DMS114 treated with DMSO at 0.1 percent for 48 hours (cell line): ENCODE measurements at regions not wholly inside any gene's neighbourhood (a gene's known extent, or its start where the extent isn't known, plus 50 kb on each side); places are given as distances from the start of the nearest gene placed in this dataset.

Experiments
- DNase-seq: peaks from one replicate; lab custom pipeline; 2025; ENCODE audit not compliant: unreplicated experiment; lab: John Stamatoyannopoulos, UW

DNA sequence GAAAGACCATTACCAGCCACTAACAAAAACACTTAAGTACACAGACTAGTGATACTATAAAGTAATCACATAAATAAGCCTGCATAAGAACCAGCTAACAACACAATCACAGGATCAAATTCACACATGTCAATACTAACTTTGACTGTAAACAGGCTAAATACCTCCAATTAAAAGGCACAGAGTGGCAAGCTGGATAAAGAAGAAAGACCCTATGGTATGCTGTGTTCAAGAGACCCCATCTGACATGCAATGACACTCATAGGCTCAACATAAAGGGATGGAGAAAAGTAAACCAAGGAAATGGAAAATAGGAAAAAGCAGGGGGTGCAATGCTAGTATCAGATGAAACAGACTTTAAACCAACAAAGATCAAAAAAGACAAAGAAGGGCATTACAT, 631.8 kb upstream of the NOX3 start:
- no peak for DNase-seq

DNA sequence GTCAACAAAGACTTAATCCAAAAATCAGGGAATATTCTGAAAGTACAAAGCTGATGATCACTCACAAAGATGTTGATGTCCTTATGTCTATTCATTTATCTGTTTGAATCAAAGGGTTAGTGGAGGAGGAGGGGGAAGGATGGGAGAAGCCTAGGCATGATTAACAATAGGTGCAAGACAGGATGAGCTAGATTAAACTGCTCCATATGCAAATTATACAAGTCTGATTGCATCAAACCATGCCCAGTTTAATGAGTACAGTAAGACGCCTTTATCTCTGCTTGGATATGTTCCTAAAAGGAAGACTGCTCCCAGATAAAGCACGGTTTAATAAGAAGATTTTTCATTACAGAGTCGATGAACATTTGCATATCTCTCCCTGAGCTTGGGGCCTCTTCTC, 626.4 kb upstream of the NOX3 start:
- DNase-seq = no peak

DNA sequence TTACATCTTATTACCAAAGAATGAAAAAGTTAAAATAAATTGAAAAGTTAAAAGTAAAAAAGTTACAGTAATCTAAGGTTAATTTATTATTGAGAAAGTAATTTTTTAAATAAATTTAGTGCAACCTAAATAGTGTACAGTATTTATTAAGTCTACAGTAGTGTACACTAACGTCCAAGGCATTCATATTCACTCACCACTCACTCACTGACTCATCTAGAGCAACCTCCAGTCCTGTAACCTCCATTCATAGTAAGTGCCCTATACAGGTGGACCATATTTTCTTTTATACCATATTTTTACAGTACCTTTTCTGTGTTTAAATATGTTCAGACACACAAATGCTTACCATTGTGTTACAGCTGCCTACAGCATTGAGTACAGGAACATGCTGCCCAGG, 624.7 kb upstream of the NOX3 start:
- DNase-seq = no peak

DNA sequence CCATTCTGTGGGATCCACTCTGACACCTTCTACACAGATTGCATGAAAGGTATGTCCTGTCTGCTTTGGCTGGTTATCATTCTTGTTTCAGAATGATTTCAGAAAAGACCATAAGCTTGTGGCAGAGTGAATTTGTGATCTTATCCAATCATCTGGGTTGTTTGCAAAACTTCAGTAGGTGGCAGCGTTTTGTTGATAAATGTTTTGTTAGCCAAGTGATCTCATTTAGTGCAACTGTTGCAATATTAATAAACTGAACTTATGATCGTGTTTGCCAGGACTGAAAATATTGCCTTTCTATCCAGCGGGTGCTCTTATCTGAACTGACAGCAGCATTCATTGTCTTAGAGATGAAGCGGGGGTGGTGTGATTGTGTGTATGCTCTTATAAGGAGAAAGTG, 613.2 kb upstream of the NOX3 start:
- DNase-seq = no peak

DNA sequence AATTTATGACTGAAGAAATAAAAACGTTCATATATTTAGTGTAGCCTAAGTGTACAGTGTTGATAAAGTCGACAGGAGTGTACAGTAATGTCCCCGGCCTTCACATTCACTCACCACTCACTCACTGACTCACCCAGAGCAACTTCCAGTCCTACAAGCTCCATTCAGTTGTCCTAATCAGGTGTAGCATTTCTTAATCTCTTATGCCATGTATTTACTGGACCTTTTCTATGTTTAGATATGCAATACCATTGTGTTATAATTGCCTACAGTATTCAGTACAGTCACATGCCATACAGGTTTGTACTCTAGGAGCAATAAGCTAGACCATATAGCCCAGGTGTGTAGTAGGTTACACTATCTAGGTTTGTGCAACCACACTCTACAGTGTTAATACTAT, 610.2 kb upstream of the NOX3 start:
- no peak for DNase-seq

DNA sequence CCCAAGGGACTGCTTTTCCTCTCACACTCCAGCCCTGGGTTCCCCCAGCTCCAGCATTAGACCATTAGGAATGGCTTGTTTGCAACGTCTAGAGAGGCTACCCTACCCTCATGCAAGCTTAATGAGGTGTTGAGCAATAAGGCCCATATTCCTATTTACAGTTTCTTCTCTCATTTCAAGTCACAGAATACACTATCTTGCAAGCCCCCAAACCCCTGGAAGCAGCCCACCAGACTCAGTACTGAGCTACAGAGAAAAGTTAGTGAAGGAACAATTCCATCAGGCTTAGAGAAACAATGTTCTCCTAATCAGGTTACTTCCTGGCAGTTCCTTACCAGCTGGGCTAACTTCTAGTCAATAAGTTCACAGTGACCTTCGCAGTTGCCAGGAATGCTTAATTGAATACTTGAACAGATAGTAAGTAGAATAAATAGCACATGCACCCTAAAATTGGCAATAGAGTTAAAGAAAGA, 606.5 kb upstream of the NOX3 start:
- no peak for DNase-seq

DNA sequence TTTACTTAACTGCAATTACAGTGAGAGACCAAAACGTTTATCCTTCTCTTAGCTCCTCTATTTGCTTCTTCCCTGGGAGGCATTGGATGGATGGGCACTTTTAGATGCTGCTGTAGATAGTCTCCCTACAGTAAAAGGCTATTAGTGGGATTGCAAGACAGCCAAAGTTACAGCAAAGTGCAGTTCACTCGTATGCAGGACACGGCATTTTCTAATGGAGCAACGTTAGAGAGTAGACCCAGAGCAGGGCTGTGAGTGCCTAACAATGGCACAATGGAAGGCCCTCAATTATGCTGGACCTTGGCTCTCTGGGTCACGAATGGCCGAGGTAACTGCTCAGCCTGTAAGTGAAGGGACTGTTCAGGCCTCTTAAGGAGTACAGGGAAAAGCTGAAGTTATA, 605.8 kb upstream of the NOX3 start:
- no peak for DNase-seq

DNA sequence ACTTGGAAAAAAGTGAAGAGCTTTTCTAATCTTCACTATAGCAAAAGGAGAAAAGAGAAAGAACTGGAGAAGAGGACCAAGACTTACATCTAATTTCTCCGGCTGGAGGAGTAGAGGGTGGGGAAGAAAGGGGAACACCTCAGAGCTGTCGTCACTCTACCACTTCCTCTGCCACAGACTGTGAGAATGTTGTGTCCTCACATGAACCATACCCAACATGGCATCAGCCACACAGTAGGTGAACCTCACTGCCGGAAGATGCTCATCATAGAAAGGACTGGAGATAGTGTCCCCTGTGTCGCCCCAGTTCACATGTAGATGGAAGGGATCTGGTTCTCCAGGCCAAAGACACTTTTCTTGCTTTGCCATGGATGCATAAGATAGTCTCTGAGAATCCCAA, 604.4 kb upstream of the NOX3 start:
- DNase-seq = no peak

DNA sequence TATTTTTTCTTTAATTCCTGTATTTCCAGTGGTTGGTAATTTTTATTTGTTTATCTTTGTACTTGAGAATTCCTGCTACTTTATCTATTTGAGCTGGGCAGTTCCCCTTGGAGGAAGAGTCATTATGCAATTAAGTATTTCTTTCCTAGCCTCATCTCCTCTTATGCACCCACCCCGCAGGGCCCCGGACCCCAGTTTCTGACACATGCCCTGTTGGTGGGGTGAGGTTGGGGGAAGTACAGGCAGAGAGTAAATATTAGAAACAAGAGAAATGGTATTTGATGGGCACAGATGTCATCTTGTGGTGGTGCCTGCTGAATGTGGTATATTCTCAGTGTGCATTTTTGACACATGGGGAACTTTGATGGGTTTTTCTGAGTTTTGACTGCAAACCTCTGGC, 602.7 kb upstream of the NOX3 start:
- DNase-seq = no peak

DNA sequence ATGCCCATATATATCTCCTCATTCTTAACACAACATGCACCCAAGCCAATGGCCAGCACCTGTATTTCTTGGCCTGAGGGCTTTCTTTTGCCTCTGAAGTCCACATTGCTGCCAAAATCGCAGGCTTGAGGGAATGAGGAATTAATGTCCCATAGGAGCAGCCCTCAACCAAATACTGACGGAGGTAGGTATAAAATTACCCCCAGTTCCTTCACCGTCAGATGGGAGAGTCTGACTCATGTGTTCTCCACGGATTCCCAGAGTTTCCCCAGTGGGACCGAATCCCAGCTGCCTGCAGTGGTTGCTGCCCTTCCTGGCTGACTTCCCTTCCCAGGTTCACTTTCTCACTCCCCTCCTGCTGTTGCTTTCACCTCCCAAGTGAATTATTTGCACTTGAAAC, 602.2 kb upstream of the NOX3 start:
- DNase-seq = no peak

DNA sequence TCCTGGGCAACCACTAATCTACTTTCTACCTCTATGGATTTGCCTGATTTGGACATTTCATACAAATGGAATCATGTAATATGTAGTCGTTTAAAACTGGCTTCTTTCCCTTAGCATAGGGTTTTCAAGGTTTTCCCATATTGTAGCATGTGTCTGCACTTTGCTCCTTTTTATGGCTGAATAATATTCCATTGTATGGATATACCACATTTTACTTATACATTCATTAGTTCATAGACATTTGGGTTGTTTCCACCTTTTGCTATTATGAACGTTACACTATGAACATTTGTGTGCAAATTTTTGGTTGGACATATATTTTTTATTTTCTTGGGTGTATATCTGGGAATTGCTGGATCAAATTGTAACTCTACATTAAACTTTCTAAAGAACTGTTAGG, 600.4 kb upstream of the NOX3 start:
- no peak for DNase-seq

DNA sequence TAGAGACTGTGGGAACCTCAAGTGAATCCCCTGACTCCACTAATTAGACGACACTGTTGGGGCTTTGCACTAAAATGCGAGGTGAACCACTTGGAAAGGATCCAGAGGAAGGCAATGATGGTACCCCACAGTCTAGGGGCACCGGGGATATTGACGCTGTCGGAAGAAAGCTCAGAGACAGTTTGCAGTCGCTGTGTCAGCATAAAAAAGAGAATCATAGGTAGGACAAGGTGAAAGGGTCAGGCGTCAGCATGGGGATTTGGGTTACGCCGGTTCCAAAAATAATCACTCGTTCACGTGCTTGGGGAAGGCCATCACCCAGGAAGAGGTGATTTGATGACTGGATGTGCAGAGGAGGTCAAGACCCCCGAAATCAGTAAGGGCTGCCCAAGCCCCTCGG, 598.0 kb upstream of the NOX3 start:
- no peak for DNase-seq

DNA sequence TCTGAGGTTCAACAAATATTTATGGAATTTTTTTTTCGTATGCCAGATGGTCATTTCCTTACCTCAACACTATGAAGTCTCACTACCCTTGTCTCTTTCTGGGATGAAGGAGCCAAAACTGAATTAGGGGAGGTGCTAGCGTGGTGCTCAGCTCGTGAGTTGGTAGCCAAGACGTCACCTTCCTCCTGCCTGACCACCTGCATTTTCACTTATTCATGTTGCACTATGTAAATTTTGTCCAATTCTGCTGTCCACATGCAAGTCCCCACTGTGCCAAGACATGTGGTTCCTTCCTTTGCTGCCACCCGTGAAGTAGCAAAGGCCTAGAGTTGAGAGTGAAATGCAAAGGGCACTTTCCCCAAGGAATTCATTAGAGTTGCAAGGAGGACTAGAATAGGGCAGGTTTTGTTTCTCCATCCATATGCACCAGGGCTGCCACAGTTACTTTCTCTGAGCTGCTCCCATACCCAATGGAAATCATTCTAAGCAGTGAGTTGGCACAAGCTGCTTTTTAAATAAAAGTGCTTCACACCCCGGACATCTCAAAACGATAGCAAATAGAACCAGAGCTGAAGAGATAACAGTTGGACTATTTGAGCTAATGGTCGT, 591.3 kb upstream of the NOX3 start:
- DNase-seq = no peak

DNA sequence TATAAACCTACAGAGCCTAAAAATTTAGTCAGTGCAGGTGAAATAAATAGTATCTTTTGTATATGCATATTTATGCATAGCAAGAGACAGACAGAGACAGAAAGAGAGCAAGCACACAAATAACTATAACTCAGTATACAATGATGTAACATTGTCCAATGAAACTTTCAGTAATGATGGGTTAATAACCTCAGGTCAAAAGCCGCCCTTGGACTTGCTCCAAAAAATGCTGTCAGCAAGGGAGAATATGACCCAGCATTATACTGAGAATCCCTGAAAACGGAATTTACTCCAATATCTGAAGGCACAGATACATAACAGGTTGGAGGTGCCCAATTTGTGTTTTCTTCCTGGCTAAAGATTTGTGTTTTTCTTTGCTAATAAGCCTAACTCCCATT, 590.6 kb upstream of the NOX3 start:
- no peak for DNase-seq

DNA sequence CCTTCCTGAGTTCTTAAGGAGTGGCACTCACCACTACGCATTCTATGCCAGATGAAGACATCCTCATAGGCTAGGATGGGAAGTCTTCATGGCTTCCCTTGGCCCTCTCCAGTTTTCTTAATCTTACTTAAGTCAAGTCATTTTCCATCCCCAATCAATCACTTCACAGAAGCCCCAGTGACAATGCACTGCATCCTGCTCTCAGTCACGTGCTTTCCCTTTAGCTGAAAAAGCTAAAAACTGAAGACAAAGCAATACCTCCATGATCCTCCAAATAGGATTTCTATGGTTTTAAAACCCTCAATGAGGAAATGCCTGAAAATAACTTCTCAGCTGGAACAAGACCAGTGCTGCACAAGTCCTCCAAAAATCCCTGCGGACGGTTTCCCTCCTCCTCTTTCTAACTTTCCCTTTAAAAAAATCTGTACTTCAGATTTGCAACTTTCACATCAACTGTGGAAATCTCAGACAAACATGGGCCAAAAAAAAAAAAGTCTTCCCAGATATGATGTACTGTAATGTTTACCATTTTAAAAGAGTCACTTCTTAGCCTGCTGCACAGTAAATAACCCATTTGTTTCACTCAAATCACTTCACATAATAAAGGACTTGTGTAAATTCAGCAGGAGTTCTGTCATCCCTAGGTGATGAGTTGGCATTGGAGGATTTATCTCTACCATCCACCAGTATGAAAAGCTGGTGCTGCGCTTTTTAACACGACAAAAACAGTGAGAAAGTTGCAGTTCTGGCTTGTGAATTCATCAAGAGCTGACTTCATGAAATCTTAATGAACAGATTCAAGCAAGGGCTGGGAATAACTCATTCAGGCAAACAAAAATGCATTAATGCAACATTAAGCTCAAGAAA, 590.0 kb upstream of the NOX3 start:
- no peak for DNase-seq

DNA sequence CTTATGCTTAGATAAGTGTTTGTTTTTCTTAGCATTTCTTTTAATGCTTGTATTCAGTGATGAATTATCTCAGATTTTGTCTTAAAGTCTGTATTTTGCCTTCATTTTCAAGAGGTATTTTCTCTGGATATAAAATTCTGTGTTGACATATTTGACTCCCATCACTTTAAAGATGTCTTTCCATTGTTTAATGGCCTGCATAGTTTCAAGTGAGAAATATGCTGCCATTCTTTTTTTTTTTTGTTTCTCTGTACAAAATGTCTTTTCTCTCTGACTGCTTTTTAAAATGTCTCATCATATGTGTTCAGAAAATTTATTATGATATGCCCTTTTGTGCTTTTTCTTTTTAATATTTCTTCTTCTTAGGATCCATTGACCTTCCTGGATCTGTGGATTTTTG, 578.0 kb upstream of the NOX3 start:
- DNase-seq = no peak

DNA sequence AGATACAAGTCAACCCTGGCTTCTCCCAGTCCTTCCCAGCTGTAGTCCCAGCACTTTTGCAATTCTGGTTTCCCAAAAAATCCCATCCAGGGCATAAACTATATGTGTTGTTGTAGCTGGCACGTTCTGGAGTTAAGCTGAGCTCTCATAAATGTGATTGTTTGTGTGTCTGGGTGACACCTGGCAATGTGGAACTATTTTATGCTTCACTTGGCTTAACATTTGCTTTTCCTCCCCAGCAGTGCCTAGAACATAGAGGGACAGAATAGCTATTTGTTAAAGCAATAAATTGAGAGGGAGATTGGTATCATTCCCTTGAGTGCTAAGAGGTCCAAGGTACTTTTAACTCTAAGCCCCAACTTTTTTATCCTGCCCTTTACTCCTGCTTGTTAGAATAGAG, 575.9 kb upstream of the NOX3 start:
- DNase-seq = no peak

DNA sequence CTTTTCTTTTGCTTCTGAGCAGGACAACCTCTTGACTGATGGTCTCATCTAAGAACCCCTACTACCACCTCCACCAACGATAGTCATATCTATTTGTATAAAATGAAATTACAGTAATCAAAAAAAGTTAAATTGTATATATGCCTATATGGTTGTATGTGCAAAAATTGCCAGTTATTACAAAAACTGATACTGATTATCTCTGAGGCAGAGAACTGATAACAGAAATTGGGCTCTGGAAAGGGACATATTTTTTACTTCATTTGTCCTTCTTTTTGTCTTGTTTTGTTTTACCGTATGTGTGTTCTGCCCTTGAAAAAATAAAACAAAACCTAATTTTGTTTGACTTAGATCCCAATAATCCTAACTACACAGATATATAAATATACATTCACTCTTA, 574.4 kb upstream of the NOX3 start:
- no peak for DNase-seq

DNA sequence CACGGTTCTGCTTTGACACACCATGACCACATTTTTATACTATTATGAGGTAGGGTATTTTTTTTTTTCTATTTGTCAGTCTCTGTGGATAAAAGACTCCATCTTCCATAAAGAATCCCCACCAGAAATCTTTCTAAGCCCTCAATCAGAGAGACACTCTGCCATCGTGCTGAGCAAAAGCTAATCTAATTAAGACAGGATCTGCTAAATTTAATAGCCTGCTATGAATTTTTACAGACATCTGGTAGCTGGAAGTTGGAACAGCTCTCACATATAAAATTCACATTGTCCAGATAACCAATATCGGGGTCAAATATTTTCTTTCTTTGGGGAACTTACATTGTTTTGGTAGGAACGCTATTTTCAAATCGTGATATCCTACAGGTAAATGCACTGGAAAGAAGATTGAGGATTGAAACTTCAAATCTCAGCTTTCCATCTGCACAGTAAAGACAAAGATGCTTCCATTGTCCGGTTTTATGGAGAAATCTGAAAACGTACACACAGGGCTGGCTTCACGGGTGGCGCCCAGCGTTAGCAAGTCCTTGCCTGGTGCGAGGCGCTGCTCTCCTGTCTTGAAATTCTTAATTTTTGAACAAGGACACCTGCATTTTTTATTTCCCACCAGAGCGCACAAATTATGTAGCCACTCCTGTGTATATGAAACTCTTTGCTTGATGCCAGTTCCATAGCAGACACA, 573.8 kb upstream of the NOX3 start:
- no peak for DNase-seq

DNA sequence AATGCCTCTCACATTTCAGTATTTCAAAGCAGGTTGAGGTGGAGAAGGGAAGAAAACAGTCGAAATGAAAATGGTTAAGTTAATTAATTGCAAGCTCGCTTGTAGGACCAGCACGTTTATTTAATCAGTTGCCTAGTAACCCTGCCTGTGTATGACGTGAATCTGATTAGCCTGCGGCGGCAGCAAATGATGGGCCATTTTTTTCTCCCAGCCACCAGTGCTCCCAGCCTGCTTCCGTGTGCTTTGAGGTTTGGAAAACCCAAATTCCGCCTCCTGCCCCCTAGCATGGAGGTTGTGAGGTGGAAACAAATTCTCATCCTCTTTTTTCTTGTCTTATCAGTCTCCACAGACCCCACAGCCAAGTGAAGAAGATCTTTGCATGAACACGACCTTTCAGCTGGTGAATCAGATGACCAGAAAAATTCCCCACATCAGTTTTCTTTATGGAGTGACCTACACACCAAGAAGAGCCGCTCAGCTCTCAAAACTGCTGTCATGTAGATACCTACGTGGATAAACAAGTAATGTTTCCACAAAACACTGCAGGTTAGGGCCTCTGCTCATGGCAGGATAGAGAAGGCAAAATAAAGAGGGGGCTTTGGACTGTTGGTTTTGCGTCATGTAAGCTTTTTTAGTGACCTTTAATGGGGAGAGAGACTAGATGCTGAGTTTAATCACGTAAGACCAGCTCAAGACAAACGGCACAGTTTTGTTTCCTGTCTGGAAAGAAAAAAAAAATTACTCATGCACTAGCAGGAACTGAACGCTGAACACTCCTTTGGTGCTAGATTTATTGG, 572.9 kb upstream of the NOX3 start:
- DNase-seq = no peak

DNA sequence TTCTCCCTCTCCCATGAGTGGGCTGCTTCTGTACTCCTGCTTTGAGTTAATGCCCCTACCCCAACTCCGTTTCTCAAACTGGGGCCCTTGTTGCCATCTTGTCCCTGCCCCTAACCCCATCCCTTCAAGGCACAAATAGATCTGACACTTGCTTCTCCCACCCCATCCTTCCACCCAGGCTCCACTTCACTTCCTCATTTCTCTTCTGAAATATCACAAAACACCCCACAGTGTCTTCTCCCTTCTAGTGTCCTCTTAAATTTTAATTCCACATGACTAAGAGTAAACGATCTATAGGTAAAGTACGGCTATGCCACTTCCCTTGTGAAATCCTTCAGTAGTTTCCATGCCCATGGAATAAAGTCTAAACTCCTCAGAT, 571.6 kb upstream of the NOX3 start:
- DNase-seq = no peak
